Peyer's patch (tissue), 4 donors: ENCODE measurements at regions not wholly inside any gene's neighbourhood (a gene's known extent, or its start where the extent isn't known, plus 50 kb on each side); places are given as distances from the start of the nearest gene placed in this dataset.

Source experiments
- POLR2A ChIP-seq, 2 donors: fragments of 450-650 bp; IDR thresholded peaks; one replicate each; pipeline ENCODE4 v1.5.1; 2017; ENCODE audit warnings: antibody characterized with exemption in 2 of 2, mild to moderate bottlenecking in 2 of 2, moderate library complexity in 2 of 2
- TF ChIP-seq, protein P1 (sequence below), 6 experiments: fragments of 450-650 bp in 4 of 6; fragments of 200-600 bp in 2 of 6; sonication (generic) in 1 of 6; IDR thresholded peaks; one replicate each; pipeline ENCODE4 v1.5.1; 2017 to 2019; ENCODE audit warnings: antibody characterized with exemption in 6 of 6, mild to moderate bottlenecking in 3 of 6, moderate library complexity in 1 of 6

DNA sequence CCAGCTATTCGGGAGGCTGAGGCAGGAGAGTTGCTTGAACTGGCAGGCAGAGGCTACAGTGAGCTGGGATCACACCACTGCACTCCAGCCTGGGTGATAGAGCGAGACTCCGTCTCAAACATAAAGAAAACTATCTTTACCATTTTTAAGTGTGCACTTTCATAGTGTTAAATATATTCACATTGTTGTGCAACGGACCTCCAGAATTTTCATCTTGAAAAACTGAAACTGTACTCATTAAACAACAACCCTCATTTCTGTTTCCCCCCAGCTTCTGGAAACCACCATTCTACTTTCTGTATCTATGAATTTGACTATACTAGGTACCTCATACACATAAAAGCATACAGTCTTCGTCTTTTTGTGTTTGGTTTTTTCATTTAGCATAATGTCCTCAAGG lies 375.1 kb downstream of the SHQ1 start:
- TF ChIP-seq, protein P1, sequence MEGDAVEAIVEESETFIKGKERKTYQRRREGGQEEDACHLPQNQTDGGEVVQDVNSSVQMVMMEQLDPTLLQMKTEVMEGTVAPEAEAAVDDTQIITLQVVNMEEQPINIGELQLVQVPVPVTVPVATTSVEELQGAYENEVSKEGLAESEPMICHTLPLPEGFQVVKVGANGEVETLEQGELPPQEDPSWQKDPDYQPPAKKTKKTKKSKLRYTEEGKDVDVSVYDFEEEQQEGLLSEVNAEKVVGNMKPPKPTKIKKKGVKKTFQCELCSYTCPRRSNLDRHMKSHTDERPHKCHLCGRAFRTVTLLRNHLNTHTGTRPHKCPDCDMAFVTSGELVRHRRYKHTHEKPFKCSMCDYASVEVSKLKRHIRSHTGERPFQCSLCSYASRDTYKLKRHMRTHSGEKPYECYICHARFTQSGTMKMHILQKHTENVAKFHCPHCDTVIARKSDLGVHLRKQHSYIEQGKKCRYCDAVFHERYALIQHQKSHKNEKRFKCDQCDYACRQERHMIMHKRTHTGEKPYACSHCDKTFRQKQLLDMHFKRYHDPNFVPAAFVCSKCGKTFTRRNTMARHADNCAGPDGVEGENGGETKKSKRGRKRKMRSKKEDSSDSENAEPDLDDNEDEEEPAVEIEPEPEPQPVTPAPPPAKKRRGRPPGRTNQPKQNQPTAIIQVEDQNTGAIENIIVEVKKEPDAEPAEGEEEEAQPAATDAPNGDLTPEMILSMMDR (IDR thresholded peaks at IDR 0.05), result no peak
- TF ChIP-seq POLR2A (IDR thresholded peaks at IDR 0.05), result no peak
